ENCODE measurements at regions not wholly inside any gene's neighbourhood (a gene's known extent, or its start where the extent isn't known, plus 50 kb on each side); places are given as distances from the start of the nearest gene placed in this dataset.
"Not testable (repeated sequence)": the region's sequence is repeated elsewhere in the genome, so short reads cannot be mapped to it uniquely, and the experiment has no call there.

- intact Hi-C loops (cut with DNase I) = no loop called here
- DNase-seq (ENCODE audit: missing footprints) (no peak), ATAC-seq (no peak)
Measured at GRCh38 chr9:135297456-135298075, 182.0 kb upstream of the PPP1R26 start.

- intact Hi-C loops (cut with DNase I) = no loop called here
- DNase-seq (ENCODE audit: missing footprints) (no peak), ATAC-seq (no peak)
Measured at GRCh38 chr9:135299239-135299590, 180.4 kb upstream of the PPP1R26 start.

GRCh38 chr9:135299651-135300345 is 179.8 kb upstream of the PPP1R26 start:
- ATAC-seq (no peak), DNase-seq (ENCODE audit: missing footprints) (no peak)
- intact Hi-C loops (cut with DNase I) = no loop called here

GRCh38 chr9:135300346-135301141 is 179.0 kb upstream of the PPP1R26 start:
- intact Hi-C loops (cut with DNase I) = no loop called here
- DNase-seq (ENCODE audit: missing footprints) (no peak), ATAC-seq (no peak)

- intact Hi-C loops (cut with DNase I) = loop anchor here (2.0 kb wide), 1 partner anchor 57 kb away; no protein-coding TSS in a partner anchor
- ATAC-seq = no peak
- DNase-seq (ENCODE audit: missing footprints) = no peak
Measured at GRCh38 chr9:135301271-135302263, 178.0 kb upstream of the PPP1R26 start.

GRCh38 chr9:135302329-135303279 is 177.0 kb upstream of the PPP1R26 start:
- DNase-seq (ENCODE audit: missing footprints) (no peak), ATAC-seq (no peak)
- intact Hi-C loops (cut with DNase I) = loop anchor here (2.0 kb wide), 1 partner anchor 58 kb away; no protein-coding TSS in a partner anchor

GRCh38 chr9:135303280-135303647 is 176.3 kb upstream of the PPP1R26 start:
- no peak for DNase-seq (ENCODE audit: missing footprints)
- intact Hi-C loops (cut with DNase I) = loop anchor here (2.0 kb wide), 1 partner anchor 58 kb away; no protein-coding TSS in a partner anchor
- no peak for ATAC-seq

GRCh38 chr9:135303865-135304499 is 175.6 kb upstream of the PPP1R26 start:
- ATAC-seq = no peak
- DNase-seq (ENCODE audit: missing footprints) = no peak
- intact Hi-C loops (cut with DNase I) = loop anchor here (2.0 kb wide), 1 partner anchor 59 kb away; no protein-coding TSS in a partner anchor

- intact Hi-C loops (cut with DNase I) = no loop called here
Measured at GRCh38 chr9:135304886-135305285, 174.7 kb upstream of the PPP1R26 start.

GRCh38 chr9:135305546-135306180 is 173.9 kb upstream of the PPP1R26 start:
- ATAC-seq (no peak), DNase-seq (ENCODE audit: missing footprints) (no peak)
- intact Hi-C loops (cut with DNase I) = no loop called here

More at GRCh38 chr9:135304886-135305285, 174.7 kb upstream of the PPP1R26 start:
- DNase-seq (ENCODE audit: missing footprints) = no peak
- no peak for ATAC-seq

GRCh38 chr9:135306699-135307098 is 172.9 kb upstream of the PPP1R26 start:
- DNase-seq (ENCODE audit: missing footprints) = no peak
- no peak for ATAC-seq
- intact Hi-C loops (cut with DNase I) = no loop called here

- intact Hi-C loops (cut with DNase I) = no loop called here
- DNase-seq (ENCODE audit: missing footprints) (no peak), ATAC-seq (no peak)
Measured at GRCh38 chr9:135307300-135307699, 172.3 kb upstream of the PPP1R26 start.

GRCh38 chr9:135307919-135308318 is 171.7 kb upstream of the PPP1R26 start:
- DNase-seq (ENCODE audit: missing footprints); ATAC-seq; intact Hi-C loops (cut with DNase I): not testable (repeated sequence)

GRCh38 chr9:135308821-135309762 is 170.5 kb upstream of the PPP1R26 start:
- intact Hi-C loops (cut with DNase I) = no loop called here
- no peak for DNase-seq (ENCODE audit: missing footprints)
- ATAC-seq = no peak

- ATAC-seq (no peak), DNase-seq (ENCODE audit: missing footprints) (no peak)
- intact Hi-C loops (cut with DNase I) = no loop called here
Measured at GRCh38 chr9:135309763-135310125, 169.8 kb upstream of the PPP1R26 start.

- ATAC-seq = no peak
- no peak for DNase-seq (ENCODE audit: missing footprints)
- intact Hi-C loops (cut with DNase I) = no loop called here
Measured at GRCh38 chr9:135310134-135310533, 169.4 kb upstream of the PPP1R26 start.
